DOHH2 (cell line): ENCODE measurements at regions not wholly inside any gene's neighbourhood (a gene's known extent, or its start where the extent isn't known, plus 50 kb on each side); places are given as distances from the start of the nearest gene placed in this dataset.

ENCODE experiments used
- H3F3A ChIP-seq: fragments of 200-600 bp; sonication (generic), shearing (Covaris generic); 2 replicates; pipeline ENCODE4 v1.6.0; 2016; ENCODE audit warnings: antibody characterized with exemption, mild to moderate bottlenecking; ENCODE audit not compliant: control insufficient read depth, insufficient read depth
- H3K27ac ChIP-seq: fragments of 200-600 bp; sonication (generic); 2 replicates; pipeline ENCODE4 v1.5.1; 2014; ENCODE audit warnings: low read depth, mild to moderate bottlenecking, low read length, moderate library complexity
- H3K27me3 ChIP-seq: fragments of 200-600 bp; sonication (generic); 2 replicates; pipeline ENCODE4 v1.6.1; 2014; ENCODE audit warnings: mild to moderate bottlenecking, low read length, mixed read lengths; ENCODE audit not compliant: control insufficient read depth
- H3K36me3 ChIP-seq: fragments of 200-600 bp; sonication (generic); 2 replicates; pipeline ENCODE4 v1.6.1; 2014; ENCODE audit warnings: mild to moderate bottlenecking, low read length, moderate library complexity, mixed read lengths; ENCODE audit not compliant: control insufficient read depth
- H3K4me1 ChIP-seq: fragments of 200-600 bp; sonication (generic); 2 replicates; pipeline ENCODE4 v1.6.1; 2014; ENCODE audit warnings: mild to moderate bottlenecking, low read length, mixed read lengths; ENCODE audit not compliant: control insufficient read depth
- H3K4me2 ChIP-seq: fragments of 200-600 bp; sonication (generic); 2 replicates; pipeline ENCODE4 v1.6.0; 2014; ENCODE audit warnings: mild to moderate bottlenecking, low read length, moderate library complexity
- H3K4me3 ChIP-seq: fragments of 200-600 bp; sonication (generic); 2 replicates; pipeline ENCODE4 v1.5.1; 2014; ENCODE audit warnings: mild to moderate bottlenecking, low read length, mixed read lengths
- H3K79me2 ChIP-seq: fragments of 200-600 bp; sonication (generic); 2 replicates; pipeline ENCODE4 v1.6.1; 2014; ENCODE audit warnings: mild to moderate bottlenecking, low read length, mixed read lengths; ENCODE audit not compliant: control insufficient read depth
- H3K9me2 ChIP-seq: fragments of 200-600 bp; sonication (generic); replicated peaks from 2 replicates; pipeline ENCODE4 v1.6.1; 2014; ENCODE audit warnings: mild to moderate bottlenecking, low read length, mixed read lengths; ENCODE audit not compliant: control insufficient read depth
- H3K9me3 ChIP-seq: fragments of 200-600 bp; sonication (generic); 2 replicates; pipeline ENCODE4 v1.6.1; 2014; ENCODE audit warnings: antibody characterized with exemption, low read length, mixed read lengths; ENCODE audit not compliant: control insufficient read depth, insufficient read depth
- H4K20me1 ChIP-seq: fragments of 200-600 bp; sonication (generic); 2 replicates; pipeline ENCODE4 v1.6.0; 2014; ENCODE audit warnings: low read depth, mild to moderate bottlenecking, antibody characterized with exemption, low read length, moderate library complexity; ENCODE audit not compliant: control insufficient read depth, insufficient read depth
- EZH2phosphoT487 ChIP-seq: fragments of 200-600 bp; sonication (generic); IDR thresholded peaks from 2 replicates; pipeline ENCODE4 v1.6.1; 2017; ENCODE audit warnings: borderline replicate concordance, mild to moderate bottlenecking, antibody characterized with exemption, low read length, moderate library complexity, mixed read lengths
- TF ChIP-seq, protein P1 (sequence below): fragments of 200-600 bp; sonication (generic); IDR thresholded peaks from one replicate; pipeline ENCODE4 v1.5.1; 2014; ENCODE audit warnings: antibody characterized with exemption, mild to moderate bottlenecking, low read depth, low read length; ENCODE audit not compliant: poor library complexity, severe bottlenecking

- H3K27ac ChIP-seq, result no peak overlapping the region
- no peaks in the 10 kb centered on the region for H3K4me1 ChIP-seq
- no peaks in the 10 kb centered on the region for H3K27me3 ChIP-seq
- H3F3A ChIP-seq, result no peaks in the 10 kb centered on the region
- TF ChIP-seq EZH2phosphoT487, result no peak
- TF ChIP-seq, protein P1, sequence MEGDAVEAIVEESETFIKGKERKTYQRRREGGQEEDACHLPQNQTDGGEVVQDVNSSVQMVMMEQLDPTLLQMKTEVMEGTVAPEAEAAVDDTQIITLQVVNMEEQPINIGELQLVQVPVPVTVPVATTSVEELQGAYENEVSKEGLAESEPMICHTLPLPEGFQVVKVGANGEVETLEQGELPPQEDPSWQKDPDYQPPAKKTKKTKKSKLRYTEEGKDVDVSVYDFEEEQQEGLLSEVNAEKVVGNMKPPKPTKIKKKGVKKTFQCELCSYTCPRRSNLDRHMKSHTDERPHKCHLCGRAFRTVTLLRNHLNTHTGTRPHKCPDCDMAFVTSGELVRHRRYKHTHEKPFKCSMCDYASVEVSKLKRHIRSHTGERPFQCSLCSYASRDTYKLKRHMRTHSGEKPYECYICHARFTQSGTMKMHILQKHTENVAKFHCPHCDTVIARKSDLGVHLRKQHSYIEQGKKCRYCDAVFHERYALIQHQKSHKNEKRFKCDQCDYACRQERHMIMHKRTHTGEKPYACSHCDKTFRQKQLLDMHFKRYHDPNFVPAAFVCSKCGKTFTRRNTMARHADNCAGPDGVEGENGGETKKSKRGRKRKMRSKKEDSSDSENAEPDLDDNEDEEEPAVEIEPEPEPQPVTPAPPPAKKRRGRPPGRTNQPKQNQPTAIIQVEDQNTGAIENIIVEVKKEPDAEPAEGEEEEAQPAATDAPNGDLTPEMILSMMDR, result no peak
- H3K79me2 ChIP-seq, result no peaks in the 10 kb centered on the region
- no peaks in the 10 kb centered on the region for H3K9me2 ChIP-seq
- H3K4me3 ChIP-seq, result no peak overlapping the region
- H3K9me3 ChIP-seq, result no peaks in the 10 kb centered on the region
- no peaks in the 10 kb centered on the region for H3K36me3 ChIP-seq
- no peak overlapping the region for H3K4me2 ChIP-seq
- no peaks in the 10 kb centered on the region for H4K20me1 ChIP-seq
These were observed 183.9 kb downstream of the CXCL12 start for GRCh38 chr10:44201011-44201410.

- Histone ChIP-seq H3K4me3 (no peak overlapping the region), H3F3A (no peaks in the 10 kb centered on the region), H4K20me1 (no peaks in the 10 kb centered on the region)
These were observed 184.8 kb downstream of the CXCL12 start for GRCh38 chr10:44199991-44200655.

DNA sequence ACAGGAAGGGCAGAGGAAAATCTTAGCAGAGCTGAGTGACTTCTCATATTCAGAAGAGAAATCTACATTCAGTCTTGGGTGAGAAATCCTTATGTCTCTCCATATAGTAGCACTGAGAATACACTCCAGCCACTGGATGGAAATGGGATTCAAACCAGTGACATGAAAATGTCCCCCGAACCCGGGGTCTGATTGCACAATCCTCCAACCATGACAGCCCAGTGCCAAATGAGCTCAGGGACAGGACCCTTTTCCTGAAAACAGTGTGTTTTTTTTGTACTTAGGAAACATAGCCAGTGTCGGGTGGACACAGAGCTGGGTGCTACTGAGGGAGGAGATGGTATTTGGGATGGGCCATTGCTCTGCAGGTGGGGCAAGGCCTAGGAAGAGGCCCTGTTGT is 185.6 kb downstream of the CXCL12 start:
- Histone ChIP-seq H3K4me2 (no peak overlapping the region), H3K27me3 (no peaks in the 10 kb centered on the region), H3F3A (no peaks in the 10 kb centered on the region), H4K20me1 (no peaks in the 10 kb centered on the region), H3K27ac (no peak overlapping the region), H3K4me1 (no peaks in the 10 kb centered on the region), H3K79me2 (no peaks in the 10 kb centered on the region), H3K36me3 (no peaks in the 10 kb centered on the region), H3K9me3 (no peaks in the 10 kb centered on the region), H3K9me2 (no peaks in the 10 kb centered on the region), H3K4me3 (no peak overlapping the region)
- TF ChIP-seq, protein P1, result no peak
- no peak for TF ChIP-seq EZH2phosphoT487

More at GRCh38 chr10:44199991-44200655, 184.8 kb downstream of the CXCL12 start:
- TF ChIP-seq, protein P1, result no peak
- no peak for TF ChIP-seq EZH2phosphoT487
- Histone ChIP-seq H3K36me3 (no peaks in the 10 kb centered on the region), H3K27ac (no peak overlapping the region), H3K4me1 (no peaks in the 10 kb centered on the region), H3K27me3 (no peaks in the 10 kb centered on the region), H3K9me3 (no peaks in the 10 kb centered on the region), H3K79me2 (no peaks in the 10 kb centered on the region), H3K9me2 (no peaks in the 10 kb centered on the region), H3K4me2 (no peak overlapping the region)
